ENCODE measurements at regions not wholly inside any gene's neighbourhood (a gene's known extent, or its start where the extent isn't known, plus 50 kb on each side); places are given as distances from the start of the nearest gene placed in this dataset.

- TF ChIP-seq POLR2A (IDR thresholded peaks at IDR 0.05) (no peak), CTCF (IDR thresholded peaks at IDR 0.05) (no peak)
These were observed 696.8 kb upstream of the MBL2 start for GRCh38 chr10:53469383-53469782.

Data from heart left ventricle (tissue), 13 donors.